Astrocyte (in vitro differentiated cells and primary cell): ENCODE measurements at regions not wholly inside any gene's neighbourhood (a gene's known extent, or its start where the extent isn't known, plus 50 kb on each side); places are given as distances from the start of the nearest gene placed in this dataset.

ENCODE experiments used
- DNase-seq: peaks from one replicate; pipeline ENCODE4 v3.0.0-alpha.2; 2010; ENCODE audit warnings: low read depth
- FAIRE-seq: peaks from 2 replicates; lab custom pipeline; 2011; peaks lifted over from hg19 to GRCh38; lab: Jason Lieb, UNC
- H2AFZ ChIP-seq: 2 replicates; pipeline ENCODE4 v1.6.0; 2012; ENCODE audit warnings: low read depth, low read length, inconsistent platforms
- H3K27ac ChIP-seq: 2 replicates; pipeline ENCODE4 v1.5.1; 2011; ENCODE audit warnings: low read depth, low read length, inconsistent platforms
- H3K27me3 ChIP-seq: 2 replicates; pipeline ENCODE4 v1.6.0; 2011; ENCODE audit warnings: low read length, inconsistent platforms; ENCODE audit not compliant: insufficient read depth
- H3K36me3 ChIP-seq: 2 replicates; pipeline ENCODE4 v1.5.1; 2011; ENCODE audit warnings: low read length, inconsistent platforms; ENCODE audit not compliant: insufficient read depth
- H3K4me1 ChIP-seq: 2 replicates; pipeline ENCODE4 v1.5.1; 2011; ENCODE audit warnings: low read length, inconsistent platforms; ENCODE audit not compliant: insufficient read depth
- H3K4me2 ChIP-seq: 2 replicates; pipeline ENCODE4 v1.6.0; 2012; ENCODE audit warnings: low read length, inconsistent platforms
- H3K4me3 ChIP-seq: 2 replicates; pipeline ENCODE4 v1.5.1; 2011; ENCODE audit warnings: low read depth, mild to moderate bottlenecking, low read length, inconsistent platforms; ENCODE audit not compliant: insufficient read depth
- H3K79me2 ChIP-seq: 2 replicates; pipeline ENCODE4 v1.6.0; 2012; ENCODE audit warnings: mild to moderate bottlenecking, low read length, inconsistent platforms; ENCODE audit not compliant: insufficient read depth
- H3K9ac ChIP-seq: 2 replicates; pipeline ENCODE4 v1.6.0; 2012; ENCODE audit warnings: mild to moderate bottlenecking, low read length, inconsistent platforms
- H3K9me3 ChIP-seq: 2 replicates; pipeline ENCODE4 v1.5.1; 2012; ENCODE audit warnings: low read depth, mild to moderate bottlenecking, low read length, inconsistent platforms; ENCODE audit not compliant: insufficient read depth
- H4K20me1 ChIP-seq: 2 replicates; pipeline ENCODE4 v1.6.0; 2012; ENCODE audit warnings: low read length, inconsistent platforms; ENCODE audit not compliant: insufficient read depth
- H3K27ac Mint-ChIP-seq: one replicate; pipeline ENCODE4 v1.8.0; 2021; ENCODE audit warnings: mild to moderate bottlenecking, mixed read lengths; ENCODE audit not compliant: unreplicated experiment
- H3K27me3 Mint-ChIP-seq: one replicate; pipeline ENCODE4 v1.8.0; 2021; ENCODE audit warnings: low read depth, mixed read lengths; ENCODE audit not compliant: unreplicated experiment
- H3K36me3 Mint-ChIP-seq: one replicate; pipeline ENCODE4 v1.8.0; 2021; ENCODE audit warnings: low read depth, mixed read lengths; ENCODE audit not compliant: unreplicated experiment
- H3K4me1 Mint-ChIP-seq: one replicate; pipeline ENCODE4 v1.8.0; 2021; ENCODE audit warnings: low read depth, mixed read lengths; ENCODE audit not compliant: unreplicated experiment
- H3K4me3 Mint-ChIP-seq: one replicate; pipeline ENCODE4 v1.8.0; 2021; ENCODE audit warnings: mild to moderate bottlenecking, moderate library complexity, mixed read lengths; ENCODE audit not compliant: unreplicated experiment
- H3K9me3 Mint-ChIP-seq: one replicate; pipeline ENCODE4 v1.8.0; 2021; ENCODE audit warnings: mild to moderate bottlenecking, mixed read lengths; ENCODE audit not compliant: unreplicated experiment
- EZH2 ChIP-seq: IDR thresholded peaks from 2 replicates; pipeline ENCODE4 v1.6.1; 2012; ENCODE audit warnings: mild to moderate bottlenecking, low read length, inconsistent platforms; ENCODE audit not compliant: insufficient read depth
- TF ChIP-seq, protein P1 (sequence below): IDR thresholded peaks from 2 replicates; pipeline ENCODE4 v1.5.1; 2011; ENCODE audit warnings: low read depth, mild to moderate bottlenecking, inconsistent platforms, low read length, moderate library complexity; ENCODE audit not compliant: insufficient read depth

DNA sequence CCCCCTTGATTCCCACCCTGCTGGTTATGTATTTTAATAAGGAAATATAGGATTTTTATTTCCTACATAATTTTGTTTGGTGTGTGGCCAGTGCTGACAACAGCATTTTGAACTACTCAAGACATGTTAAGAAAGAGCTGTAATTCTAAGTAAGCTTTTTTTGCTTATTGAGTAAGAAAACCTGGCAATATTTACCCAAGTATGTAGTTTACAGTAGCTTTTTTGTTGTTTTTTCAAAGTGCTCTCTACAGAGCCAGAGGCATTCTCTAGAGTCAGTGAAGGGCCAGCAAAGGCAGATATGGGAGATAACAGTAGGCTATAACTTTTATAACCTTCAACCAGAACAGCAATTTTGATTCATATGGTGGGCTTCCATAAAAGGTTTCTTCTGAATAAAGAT, 63.2 kb upstream of the TMEM168 start:
- no peak for FAIRE-seq
- H4K20me1 ChIP-seq: no peaks in the 10 kb centered on the region
- no peak overlapping the region for H3K27ac Mint-ChIP-seq

DNA sequence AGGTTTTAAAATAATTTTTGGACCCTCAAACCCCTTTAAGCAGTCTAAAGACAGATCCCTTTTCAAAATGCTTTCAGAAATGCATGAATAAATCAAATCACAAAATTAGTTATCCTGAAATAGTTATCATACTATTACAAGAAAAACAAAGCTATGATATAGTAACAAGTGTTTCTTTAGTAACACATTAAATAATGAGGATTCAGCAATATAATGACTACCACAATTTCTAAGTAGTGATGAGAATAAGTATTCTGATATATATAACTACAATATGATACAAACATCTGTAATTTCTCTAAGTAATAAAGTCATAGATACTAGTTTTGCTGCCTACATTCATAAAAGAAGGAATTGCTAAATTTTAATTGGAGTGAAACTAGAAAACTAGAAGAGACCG, 53.0 kb upstream of the TMEM168 start:
- Mint-ChIP-seq H3K4me3 (no peak overlapping the region), H3K9me3 (no peaks in the 10 kb centered on the region), H3K27me3 (no peaks in the 10 kb centered on the region), H3K36me3 (no peaks in the 10 kb centered on the region), H3K27ac (no peak overlapping the region), H3K4me1 (peaks cover 7% of the 10 kb centered on the region)
- no peak for FAIRE-seq
- Histone ChIP-seq H2AFZ (no peak overlapping the region), H3K36me3 (no peaks in the 10 kb centered on the region), H3K9ac (no peak overlapping the region), H4K20me1 (no peaks in the 10 kb centered on the region), H3K9me3 (no peaks in the 10 kb centered on the region), H3K4me2 (no peak overlapping the region), H3K27me3 (no peaks in the 10 kb centered on the region), H3K27ac (no peak overlapping the region), H3K4me1 (no peaks in the 10 kb centered on the region), H3K79me2 (peaks cover 3% of the 10 kb centered on the region), H3K4me3 (no peak overlapping the region)
- TF ChIP-seq, protein P1, sequence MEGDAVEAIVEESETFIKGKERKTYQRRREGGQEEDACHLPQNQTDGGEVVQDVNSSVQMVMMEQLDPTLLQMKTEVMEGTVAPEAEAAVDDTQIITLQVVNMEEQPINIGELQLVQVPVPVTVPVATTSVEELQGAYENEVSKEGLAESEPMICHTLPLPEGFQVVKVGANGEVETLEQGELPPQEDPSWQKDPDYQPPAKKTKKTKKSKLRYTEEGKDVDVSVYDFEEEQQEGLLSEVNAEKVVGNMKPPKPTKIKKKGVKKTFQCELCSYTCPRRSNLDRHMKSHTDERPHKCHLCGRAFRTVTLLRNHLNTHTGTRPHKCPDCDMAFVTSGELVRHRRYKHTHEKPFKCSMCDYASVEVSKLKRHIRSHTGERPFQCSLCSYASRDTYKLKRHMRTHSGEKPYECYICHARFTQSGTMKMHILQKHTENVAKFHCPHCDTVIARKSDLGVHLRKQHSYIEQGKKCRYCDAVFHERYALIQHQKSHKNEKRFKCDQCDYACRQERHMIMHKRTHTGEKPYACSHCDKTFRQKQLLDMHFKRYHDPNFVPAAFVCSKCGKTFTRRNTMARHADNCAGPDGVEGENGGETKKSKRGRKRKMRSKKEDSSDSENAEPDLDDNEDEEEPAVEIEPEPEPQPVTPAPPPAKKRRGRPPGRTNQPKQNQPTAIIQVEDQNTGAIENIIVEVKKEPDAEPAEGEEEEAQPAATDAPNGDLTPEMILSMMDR: no peak
- TF ChIP-seq EZH2: no peak
- no peak for DNase-seq

More for the DNA sequence above, 63.2 kb upstream of the TMEM168 start:
- Histone ChIP-seq H3K79me2 (peaks cover 4% of the 10 kb centered on the region), H3K27ac (no peak overlapping the region), H3K36me3 (no peaks in the 10 kb centered on the region), H3K9me3 (no peaks in the 10 kb centered on the region), H3K9ac (no peak overlapping the region), H3K4me1 (no peaks in the 10 kb centered on the region), H3K4me3 (no peak overlapping the region), H2AFZ (no peak overlapping the region), H3K4me2 (no peak overlapping the region), H3K27me3 (no peaks in the 10 kb centered on the region)
- H3K4me1 Mint-ChIP-seq: no peaks in the 10 kb centered on the region
- H3K36me3 Mint-ChIP-seq: peaks cover 9% of the 10 kb centered on the region
- H3K4me3 Mint-ChIP-seq: no peak overlapping the region
- no peaks in the 10 kb centered on the region for H3K9me3 Mint-ChIP-seq
- H3K27me3 Mint-ChIP-seq: no peaks in the 10 kb centered on the region
- TF ChIP-seq EZH2: no peak
- TF ChIP-seq, protein P1: no peak
- no peak for DNase-seq
